ENCODE measurements at regions not wholly inside any gene's neighbourhood (a gene's known extent, or its start where the extent isn't known, plus 50 kb on each side); places are given as distances from the start of the nearest gene placed in this dataset.
A peak's percentile ranks its signal among the peaks of the same experiment; 100 is the strongest.

DNA sequence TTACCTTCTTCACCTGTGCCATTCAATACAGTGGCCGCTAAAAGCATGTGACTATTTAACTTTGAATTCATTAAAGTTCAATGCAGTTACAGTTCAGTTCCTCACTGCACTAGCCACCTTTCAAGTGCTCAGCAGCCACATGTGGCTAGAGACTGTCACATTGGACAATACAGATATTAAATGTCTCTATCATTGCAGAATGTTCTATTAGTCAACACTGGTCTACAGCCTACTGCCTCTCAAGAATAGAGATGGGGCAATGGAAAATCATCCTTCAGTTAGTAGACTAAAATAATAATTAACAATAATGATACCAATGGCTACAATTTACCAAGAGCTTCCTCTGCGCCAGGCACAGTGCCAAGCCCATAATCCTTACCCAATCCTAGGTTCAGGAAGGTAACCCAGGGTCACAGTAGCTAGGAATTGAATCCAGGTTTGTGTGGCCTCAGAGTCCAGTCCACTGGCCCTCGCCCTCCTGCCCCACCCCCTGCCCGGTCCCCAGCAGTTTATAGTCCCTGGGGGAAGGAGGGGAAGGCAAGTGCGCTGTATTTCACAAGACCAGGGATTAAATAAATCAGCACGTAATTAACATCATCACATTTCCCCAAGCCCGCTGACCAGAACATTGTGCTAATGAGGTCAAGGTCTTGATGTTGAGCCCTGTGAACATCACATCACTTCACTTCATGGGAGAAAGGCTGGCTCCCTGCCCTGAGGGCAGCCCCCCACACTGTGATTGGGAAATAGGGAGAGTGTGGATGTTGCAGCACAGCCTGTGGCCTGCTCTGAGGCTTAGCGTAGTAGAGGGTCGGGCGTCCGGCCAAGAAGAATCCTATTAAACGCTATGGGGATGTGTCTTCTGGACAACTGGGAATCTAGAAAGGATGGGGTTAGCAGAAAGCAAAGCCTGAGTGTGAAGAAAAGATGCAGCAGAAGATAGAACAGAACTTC lies 147.2 kb downstream of the VEGFA start:
- DNase-seq, result peak; percentile 52

DNA sequence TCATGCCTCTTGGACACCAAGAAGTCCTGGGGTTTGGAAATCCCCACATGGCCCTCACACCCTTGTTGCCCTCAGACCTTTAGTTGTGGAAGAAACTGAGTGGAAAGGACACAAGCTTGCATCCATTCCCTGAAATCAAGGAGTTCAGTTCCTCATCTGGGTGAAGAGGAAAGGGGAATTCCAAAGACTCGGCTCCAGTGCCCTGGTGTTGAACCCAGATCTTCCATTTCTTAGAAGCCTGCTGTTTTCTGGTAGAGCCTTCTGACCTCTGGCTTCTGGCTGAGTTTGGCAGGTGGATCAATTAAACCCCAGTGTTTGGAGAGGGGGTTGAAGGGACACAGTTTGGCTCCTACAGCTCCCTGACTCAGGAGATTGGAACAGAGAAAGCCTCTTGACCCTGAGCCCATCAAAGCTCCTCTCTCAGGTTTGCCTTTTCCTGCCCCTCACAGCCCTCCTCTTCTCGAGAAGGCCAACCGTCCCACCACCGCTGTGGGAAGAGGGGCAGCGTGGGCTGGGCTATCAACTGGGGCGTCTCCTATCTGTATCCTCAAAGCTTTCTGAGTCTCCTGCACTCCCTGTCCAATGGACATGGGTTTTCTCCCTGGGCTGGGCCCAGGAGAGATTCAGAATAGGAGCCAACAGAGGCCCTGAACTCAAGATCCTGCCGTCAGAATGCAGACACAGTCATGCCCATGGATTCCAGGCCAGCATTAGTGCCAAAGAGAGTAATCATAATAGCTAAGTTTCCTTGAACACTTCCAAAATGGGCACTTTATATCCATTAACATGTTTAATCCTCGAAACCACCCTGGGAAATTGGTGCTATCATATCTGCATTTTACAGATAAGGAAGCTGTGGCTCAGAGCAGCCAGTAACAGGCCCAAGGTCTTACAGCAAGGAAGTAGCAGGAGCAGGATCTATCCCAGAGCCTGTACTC lies 146.2 kb downstream of the VEGFA start:
- DNase-seq, result no peak

DNA sequence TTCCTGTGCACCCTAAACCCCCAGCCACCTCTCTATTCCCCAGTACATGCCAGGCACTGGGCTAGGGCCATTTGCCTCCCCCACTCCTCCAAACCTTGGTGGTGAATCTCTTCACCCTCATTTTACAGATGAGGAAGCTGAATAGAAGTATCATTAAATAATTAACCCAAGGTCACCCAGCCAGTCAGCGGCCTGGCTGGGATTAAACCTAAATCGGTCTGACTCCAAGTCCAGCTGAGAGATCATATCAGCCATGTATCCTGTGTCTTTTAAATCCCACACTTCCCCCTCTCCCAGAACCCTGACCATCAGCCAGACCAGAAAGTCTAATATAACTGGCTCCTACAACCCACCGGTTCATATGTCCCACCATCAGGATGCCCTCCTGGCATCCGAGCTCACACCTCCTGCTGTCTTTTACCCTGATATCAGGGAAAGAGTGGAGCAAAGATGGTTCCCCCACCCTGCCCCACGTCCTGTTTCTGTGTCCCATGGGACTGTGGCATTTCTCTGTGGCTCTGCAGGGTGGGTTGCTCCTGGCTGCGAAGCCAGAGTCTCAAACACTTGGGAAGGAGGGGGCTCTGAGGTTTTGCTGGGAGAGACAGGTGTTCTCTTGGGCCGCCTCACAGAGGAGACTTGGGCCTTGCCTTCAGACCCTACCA lies 145.3 kb downstream of the VEGFA start:
- no peak for DNase-seq

DNA sequence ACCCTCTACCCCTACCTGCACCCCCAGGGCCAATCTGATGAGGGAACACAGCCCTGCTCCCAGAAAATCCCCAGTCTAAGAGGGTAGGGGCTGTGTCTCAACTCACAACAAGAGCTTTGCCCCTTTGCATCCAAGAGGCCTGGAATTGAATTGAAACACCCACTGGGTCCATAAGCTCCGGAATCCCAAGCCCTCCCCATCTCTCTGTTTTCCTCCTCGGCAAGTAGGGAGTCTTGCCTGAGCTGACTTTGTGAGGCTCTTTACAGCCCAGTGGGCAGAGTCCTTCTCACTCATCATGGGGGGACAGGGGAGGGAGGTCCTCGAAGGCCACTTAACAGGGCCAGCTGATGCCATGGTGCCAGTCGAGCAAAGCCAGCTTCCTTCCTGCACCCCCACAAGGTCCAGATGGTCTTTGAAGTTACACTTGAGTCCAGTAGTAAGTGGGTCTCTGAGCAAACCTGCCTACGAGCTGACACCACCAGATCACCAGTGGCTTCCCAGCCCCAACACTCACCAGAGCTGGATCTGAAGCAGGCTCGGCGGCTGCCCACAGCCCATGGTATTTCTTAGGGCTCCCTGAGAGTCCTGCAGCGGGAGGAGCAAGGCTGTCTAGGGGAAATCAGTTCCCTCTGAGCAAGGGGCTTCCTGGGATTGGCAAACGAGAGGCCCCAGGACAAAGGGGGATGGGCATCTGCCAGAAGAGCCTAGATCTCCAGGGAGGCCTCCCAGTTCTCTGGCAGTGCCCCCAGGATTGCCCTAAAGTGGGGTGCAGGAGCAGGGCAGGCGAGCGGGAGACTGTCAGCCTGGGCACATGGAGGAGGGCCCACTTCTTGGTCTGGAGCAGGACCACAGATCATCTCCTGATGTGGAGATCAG lies 144.5 kb downstream of the VEGFA start:
- DNase-seq, result no peak

DNA sequence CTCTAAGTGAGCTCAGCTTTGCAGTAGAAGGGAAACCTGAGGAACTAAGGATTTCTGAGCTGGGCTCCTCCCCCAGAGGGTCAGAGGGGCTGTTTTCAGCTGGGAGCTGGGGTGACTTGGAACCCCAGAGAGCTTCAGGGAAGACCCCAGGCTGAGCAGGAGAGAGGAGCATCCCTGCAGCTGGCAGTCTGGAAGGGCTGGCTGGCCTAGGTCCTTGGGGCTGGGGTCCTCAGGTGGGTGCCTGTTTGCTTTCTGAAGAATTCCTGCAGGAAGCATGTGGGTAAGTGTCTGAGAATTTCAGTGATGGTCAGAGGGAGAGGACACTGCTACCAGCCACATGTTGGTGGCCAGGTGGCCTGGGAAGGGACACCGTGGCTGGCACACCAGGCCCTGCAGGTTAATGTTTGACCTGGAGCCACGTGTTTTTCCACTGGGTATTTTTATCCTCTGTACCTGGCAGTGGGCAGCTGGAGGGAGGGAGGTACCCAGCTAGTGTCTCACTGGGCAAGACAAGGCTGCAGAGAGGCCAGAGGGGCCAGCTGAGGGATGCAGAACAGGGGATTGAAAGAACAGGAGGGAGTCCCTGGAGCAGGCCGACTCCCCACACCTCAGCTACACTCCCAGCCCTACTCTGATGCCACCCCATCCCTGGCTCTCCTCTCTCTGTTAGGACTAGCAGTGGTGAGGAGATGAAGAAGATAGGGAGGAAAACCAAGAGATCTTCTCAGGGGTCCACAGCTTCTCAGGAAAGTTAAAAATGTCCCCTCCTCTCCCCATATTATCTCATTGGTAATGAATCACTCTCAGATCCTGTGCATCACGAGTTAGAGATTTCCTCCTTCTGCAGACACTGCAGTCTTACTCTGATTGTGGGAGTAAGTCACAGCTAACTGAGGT lies 143.6 kb downstream of the VEGFA start:
- peak; percentile 38 for DNase-seq

DNA sequence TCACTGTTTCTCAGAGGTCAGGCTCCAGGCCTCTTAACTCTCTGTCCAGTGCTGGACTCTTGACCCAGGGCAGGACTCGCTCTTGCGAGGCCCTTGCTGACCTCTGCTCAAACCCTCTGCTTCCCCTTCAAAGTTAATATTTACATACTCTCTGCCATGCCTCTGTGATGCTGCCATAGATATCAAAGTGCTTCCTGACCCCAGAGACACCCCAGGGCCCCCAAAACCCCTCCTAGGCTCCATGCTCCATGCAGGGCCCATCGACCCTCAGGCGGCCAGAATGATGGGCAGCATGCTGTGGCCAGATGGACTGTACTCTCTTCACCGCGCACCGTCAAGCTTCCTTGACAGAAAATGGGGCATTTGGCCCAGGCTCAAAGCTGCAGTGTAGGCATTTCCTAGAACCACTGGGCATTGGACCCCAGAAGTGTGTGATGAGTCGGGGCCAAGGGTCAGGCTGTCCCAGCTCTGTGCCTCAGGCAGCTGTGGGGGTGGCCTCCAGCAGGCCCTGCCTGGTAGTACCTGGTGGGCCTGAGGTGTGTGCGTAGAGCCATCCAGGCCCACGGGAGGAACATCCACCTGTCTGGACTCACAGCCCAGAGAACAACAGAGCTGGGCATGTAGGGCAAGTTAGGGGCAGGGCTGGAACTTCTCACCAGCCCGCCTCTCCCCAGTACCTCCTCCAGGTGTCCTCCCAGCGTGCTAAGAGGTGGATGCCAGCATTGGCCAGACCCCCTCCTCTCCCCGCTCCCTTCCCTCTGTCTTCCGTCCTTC lies 142.8 kb downstream of the VEGFA start:
- DNase-seq, result no peak

DNA sequence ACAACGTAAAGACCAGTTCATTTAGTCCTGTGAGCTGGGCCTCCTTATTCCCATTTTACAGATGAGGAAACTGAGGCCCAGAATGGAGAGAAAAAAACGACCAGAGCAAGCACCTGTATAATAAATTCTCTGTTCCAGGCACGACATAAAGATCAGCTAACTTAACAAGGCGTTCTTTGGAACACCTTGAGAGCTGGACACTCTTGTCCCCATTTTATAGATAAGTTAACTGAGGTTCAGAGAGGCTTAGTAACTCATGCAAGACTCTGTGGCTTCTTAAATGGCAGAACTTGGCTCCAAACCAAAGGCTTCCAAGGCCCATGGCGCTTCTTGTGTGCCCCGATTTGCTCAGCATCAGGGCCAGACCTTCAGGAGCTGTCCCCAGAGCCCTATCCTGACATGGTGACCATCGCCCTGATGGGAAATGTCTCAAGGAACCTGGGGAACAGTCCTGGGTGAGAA lies 142.1 kb downstream of the VEGFA start:
- DNase-seq, result no peak

DNA sequence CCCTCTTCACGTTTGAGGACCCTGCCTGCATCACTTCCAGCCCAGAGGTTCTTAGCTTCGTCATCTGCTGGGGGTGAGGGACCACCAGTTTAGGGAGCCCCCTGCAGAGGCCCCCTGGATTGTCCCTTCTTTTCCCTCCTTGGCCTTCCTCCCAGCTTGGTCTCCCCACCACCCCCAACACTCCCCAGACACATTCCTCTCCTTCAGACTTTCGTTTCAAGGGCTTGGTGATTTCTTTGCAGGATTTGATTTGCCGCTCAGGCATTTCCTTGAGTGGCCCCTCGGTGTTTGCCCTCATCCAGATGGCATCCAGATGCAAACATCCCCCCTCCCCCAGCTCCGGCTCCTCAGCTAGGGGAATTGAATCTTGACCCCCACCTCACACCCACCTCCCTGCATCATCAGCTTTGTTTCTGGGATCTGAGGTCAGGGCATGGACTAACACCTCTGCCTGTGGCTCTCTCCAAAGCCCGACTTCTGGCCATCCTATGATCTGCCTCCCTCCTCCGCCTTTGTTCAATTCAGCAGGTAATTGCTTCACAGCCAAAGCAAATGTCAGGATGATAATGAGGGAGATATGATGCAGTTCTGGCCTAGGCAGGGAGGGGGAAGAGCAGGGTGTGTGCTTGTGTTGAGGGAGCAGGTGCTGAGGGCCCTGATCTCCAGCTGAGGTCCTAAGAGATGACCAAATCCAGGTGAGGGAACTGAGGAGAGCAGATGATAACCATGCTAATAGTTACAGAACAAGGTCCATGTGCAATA lies 141.5 kb downstream of the VEGFA start:
- DNase-seq, result no peak

DNA sequence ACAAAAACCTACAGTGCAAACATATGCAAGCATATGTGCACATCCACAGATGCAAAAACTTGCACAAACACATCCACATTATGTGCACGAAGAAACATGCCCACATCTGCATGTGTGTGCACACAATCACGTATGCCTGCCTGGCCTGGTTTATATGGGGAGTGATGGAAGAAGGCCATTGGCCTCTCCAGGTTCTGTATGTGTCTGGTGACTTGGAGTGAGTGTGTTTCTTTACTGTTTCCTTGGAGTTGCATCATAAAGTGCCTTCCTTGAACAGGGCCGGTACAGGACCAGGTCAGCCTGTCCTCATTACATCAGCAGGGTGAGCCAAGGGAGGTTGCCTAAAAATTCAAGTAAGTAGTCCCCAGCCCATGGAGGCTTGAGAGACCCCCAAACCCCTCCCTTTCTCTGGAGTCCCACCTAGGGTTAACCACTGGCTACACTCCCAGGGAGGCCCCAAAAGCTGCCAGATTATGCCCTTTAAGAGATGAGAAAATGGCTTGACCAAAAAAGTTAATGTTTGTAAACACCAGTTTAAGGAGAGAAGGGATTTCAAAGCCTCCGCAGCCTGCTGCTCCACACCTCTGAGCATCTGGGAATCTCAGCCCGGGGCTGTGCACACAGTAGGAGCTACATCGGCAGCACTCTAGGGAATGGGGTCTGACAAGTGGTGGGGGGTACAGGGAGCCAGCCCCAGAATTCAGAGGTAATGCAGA lies 140.8 kb downstream of the VEGFA start:
- peak; percentile 63 for DNase-seq

DNA sequence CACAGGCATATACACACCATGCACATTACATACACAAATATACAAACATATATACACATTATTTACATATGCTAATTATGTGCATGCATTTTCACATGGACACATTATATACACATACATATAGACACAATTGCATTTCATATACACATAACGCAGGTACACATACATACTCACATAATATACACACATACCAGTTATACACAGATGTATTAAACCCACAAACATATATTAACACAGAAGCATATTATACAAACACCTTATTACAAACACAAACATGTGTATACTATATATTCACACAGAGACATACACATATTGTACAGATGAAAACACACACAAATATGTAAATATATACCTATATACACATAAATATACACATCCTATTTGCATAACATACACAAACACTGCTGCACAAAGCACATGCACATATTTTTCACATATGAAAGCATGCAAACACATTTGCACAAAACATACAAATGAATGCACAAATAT lies 140.2 kb downstream of the VEGFA start:
- DNase-seq, result no peak

DNA sequence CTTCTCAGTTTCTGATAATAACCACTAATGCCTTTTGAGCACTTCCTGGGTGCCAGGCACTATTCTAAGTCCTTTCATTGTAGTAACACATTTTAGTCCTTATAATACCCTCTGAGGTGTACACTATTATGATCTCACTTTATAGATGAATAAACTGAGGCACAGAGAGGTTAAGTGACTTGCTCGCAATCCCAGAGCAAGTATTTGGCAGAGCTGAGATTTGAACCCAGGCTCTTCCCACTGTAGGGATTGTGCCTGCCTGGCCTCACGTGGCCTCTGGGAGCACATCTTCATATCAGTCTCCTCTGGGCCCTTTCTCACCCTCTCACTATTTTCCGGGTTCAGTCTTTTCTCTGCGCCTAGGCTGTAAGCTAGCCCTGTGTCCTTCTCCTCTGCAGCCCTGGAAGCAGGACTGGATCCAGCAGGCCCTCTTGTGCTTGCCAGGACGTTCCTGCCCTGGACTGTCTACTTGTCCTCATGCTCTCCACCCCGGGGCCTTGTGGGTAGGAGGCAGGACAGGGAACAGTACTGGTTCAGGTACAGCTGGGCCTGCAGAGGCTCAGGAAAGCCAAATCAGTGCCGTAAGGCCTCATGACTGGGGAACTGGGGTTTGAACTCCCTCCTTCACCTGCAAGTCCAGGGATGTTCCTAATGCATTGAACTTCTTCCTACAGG lies 139.6 kb downstream of the VEGFA start:
- no peak for DNase-seq

DNA sequence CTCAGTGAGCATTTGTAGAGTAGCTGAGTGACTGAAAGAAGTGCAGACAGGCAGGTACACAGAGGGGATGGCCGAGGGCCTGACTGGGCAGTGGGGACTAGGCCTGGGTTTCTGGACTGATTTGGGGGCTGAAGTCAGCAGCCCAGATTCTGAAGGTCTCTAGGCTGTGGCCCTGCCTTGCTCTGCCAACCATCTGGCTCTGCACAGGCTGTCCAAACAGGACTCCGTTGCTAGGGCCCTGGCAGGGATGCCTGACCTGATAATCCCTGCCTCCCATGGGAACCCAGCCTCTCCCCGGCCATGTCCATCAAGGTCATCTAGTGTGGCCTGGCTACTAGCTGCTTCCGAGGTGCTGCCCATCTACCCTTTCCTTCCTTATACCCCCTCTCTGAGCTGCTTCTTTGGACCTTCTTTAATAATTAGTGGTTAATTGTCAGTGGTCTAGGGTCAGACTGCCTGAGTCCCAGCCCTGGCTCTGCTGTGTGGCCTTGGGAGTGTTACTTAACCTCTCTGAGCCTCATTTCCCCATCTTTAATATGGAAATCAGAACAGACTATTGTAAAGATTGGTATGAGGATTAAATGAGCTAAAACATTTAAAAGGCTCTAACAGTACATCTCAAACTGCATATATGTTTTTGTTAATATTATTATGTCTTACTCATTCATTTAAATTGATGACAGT lies 137.9 kb downstream of the VEGFA start:
- no peak for DNase-seq

DNA sequence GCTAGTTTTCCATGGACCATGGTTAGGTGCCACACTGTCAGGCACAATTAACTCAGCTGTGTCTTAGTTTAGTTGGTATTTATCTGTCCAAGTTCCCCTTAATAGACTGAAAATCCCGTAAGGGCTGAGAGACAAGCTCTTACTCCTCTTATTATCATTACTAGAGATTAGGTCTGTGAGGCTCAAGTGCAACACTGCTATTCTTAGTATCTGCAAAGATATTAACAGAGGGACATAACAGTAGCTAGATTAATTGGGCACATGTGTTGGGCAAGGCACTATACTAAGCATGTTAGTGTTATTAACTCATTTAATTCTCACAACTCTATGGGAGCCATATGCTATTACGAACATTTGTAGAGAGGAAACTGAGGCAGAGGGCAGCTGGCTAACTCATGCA lies 137.3 kb downstream of the VEGFA start:
- no peak for DNase-seq

DNA sequence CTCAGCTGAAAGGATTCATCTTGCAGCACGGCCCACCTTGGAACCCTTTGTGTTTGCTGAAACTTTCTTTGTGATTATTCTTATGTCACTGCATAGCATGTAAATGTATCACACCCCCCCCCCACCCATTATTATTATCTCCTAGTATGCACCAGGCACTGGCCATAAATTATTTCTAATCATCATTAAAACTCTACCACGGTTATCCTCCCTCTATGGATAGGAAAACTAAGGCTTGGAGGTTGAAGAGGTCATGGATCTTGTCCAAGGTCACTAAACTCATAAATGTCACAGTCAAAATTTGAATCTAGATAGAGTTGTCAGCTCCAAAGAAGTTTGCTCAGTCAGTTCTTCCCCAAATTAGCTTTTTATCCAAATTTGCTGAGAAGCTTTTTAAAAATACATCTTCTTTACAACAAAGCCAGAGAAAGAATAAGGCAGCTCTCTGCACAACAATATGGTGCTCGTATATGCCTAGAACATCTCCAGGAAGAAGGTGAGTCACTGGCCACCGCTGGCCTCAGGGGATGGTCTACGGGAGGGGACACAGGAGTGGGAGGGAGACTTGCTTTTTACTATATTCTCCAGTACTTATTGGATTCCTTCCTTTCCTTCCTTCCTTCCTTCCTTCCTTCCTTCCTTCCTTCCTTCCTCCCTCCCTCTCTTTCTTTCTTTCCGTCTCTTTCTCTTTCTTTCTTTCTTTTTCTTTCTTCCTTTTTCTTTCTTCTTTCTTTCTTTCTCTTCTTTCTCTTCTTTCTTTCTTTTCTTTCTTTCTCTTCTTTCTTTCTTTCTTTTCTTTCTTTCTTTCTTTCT lies 134.5 kb downstream of the VEGFA start:
- peak; percentile 63 for DNase-seq

DNA sequence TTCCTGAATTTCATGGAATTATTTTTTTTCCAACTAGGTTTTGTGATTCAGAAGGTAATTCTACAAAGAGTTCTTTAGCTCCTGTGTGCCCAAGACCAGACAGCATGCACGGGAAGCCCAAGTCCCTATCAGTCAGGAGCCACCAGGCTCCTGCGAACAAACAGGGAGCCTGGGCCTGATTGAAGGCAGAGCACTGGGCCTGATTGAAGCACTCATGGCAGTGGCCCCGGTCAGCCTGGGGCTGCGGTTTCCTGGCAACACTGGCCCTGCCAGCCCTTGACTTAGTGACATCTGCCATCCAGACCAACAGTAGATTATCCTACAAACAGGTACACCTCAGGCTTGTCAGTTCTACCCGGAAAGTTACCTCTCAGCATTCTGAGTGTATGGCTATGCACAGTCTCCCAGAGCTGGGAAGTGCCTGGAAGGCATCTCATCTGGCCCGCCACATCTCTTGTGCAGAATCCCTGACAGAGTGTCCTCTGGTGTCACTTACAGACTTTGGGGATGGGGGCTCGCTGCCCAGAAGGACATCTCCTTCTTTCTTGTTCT lies 133.8 kb downstream of the VEGFA start:
- DNase-seq, result no peak

DNA sequence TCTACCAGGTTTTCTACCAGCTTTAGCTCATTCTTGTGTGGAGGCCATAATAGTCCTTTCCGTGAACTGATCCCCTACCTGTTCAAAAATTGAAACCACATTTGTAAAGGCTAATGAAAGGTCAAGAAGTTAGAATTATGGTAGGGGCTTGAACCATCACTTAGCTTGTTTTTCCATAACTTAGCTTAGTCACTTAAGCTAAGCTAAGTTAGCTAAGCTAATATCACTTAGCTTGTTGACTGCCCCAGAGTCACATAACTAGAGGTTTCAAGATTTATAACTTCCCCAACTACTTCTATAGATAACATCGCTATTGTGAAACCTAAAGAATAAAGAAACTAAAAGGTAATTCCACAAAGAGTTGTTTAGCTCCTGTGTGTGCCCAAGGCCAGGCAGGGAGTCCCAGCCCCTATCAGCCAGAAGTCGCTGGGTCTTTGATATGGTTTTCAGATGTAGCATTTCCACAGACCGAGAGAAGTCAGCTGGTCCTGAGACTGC lies 131.8 kb downstream of the VEGFA start:
- DNase-seq, result no peak
